GM23338 (cell line): ENCODE measurements at regions not wholly inside any gene's neighbourhood (a gene's known extent, or its start where the extent isn't known, plus 50 kb on each side); places are given as distances from the start of the nearest gene placed in this dataset.

ENCODE experiments used
- EZH2 ChIP-seq: fragments of 200-600 bp; sonication (generic); IDR thresholded peaks from one replicate; pipeline ENCODE4 v1.8.0; 2017; ENCODE audit warnings: antibody characterized with exemption, mild to moderate bottlenecking, low read depth; ENCODE audit not compliant: unreplicated experiment
- EZH2phosphoT487 ChIP-seq: fragments of 200-600 bp; sonication (generic); IDR thresholded peaks from one replicate; pipeline ENCODE4 v1.8.1; 2018; ENCODE audit warnings: antibody characterized with exemption; ENCODE audit not compliant: unreplicated experiment
- JUNB ChIP-seq: IDR thresholded peaks from one replicate; pipeline ENCODE4 v1.6.1; 2016; ENCODE audit warnings: antibody characterized with exemption; ENCODE audit not compliant: unreplicated experiment
- POLR2AphosphoS5 ChIP-seq: IDR thresholded peaks from 2 replicates; pipeline ENCODE4 v1.6.1; 2016; ENCODE audit warnings: antibody characterized with exemption, low read depth
- ZNF331 ChIP-seq: fragments of 250-450 bp; sonication (Bioruptor Pico); IDR thresholded peaks from 2 replicates; pipeline ENCODE4 v1.5.0; 2020; ENCODE audit warnings: low read depth, mild to moderate bottlenecking, moderate library complexity
- TF ChIP-seq, protein P1 (sequence below), 2 experiments: fragments of 200-600 bp in 1 of 2; sonication (generic) in 1 of 2; conservative IDR thresholded peaks; 2 replicates each; pipeline versions ENCODE4 v1.5.1 to v1.6.1; 2016 to 2017; ENCODE audit warnings: antibody characterized with exemption in 2 of 2, low read depth in 2 of 2, mild to moderate bottlenecking in 2 of 2, moderate library complexity in 1 of 2
- TF ChIP-seq, protein P2 (sequence below): IDR thresholded peaks from one replicate; pipeline ENCODE4 v1.6.1; 2018; ENCODE audit warnings: antibody characterized with exemption; ENCODE audit not compliant: unreplicated experiment

DNA sequence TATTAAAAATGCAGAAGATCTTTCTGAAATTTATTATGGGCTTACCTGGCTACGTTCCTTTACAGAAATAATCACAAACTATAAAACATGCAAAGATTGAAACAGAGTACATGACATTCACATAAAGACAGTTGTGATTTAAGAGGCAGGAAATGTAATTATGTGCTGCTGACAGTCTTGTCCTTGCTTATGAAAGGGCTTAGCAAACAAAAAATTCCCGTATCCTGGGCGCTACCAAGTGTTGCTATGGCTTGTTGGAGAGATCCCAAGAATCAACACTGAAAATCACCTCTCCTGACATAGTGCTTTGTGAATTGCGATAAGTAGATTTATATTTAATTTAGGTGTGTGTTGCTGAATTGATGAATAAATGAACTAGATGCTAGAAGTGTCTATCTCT, 352.5 kb upstream of the C9orf72 start:
- TF ChIP-seq EZH2 = no peak
- TF ChIP-seq, protein P1, sequence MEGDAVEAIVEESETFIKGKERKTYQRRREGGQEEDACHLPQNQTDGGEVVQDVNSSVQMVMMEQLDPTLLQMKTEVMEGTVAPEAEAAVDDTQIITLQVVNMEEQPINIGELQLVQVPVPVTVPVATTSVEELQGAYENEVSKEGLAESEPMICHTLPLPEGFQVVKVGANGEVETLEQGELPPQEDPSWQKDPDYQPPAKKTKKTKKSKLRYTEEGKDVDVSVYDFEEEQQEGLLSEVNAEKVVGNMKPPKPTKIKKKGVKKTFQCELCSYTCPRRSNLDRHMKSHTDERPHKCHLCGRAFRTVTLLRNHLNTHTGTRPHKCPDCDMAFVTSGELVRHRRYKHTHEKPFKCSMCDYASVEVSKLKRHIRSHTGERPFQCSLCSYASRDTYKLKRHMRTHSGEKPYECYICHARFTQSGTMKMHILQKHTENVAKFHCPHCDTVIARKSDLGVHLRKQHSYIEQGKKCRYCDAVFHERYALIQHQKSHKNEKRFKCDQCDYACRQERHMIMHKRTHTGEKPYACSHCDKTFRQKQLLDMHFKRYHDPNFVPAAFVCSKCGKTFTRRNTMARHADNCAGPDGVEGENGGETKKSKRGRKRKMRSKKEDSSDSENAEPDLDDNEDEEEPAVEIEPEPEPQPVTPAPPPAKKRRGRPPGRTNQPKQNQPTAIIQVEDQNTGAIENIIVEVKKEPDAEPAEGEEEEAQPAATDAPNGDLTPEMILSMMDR (conservative IDR thresholded peaks at IDR 0.05; ENCODE audit: low read depth in 2 of 2) = no peak
- no peak for TF ChIP-seq POLR2AphosphoS5
- TF ChIP-seq EZH2phosphoT487 = no peak
- TF ChIP-seq, protein P2, sequence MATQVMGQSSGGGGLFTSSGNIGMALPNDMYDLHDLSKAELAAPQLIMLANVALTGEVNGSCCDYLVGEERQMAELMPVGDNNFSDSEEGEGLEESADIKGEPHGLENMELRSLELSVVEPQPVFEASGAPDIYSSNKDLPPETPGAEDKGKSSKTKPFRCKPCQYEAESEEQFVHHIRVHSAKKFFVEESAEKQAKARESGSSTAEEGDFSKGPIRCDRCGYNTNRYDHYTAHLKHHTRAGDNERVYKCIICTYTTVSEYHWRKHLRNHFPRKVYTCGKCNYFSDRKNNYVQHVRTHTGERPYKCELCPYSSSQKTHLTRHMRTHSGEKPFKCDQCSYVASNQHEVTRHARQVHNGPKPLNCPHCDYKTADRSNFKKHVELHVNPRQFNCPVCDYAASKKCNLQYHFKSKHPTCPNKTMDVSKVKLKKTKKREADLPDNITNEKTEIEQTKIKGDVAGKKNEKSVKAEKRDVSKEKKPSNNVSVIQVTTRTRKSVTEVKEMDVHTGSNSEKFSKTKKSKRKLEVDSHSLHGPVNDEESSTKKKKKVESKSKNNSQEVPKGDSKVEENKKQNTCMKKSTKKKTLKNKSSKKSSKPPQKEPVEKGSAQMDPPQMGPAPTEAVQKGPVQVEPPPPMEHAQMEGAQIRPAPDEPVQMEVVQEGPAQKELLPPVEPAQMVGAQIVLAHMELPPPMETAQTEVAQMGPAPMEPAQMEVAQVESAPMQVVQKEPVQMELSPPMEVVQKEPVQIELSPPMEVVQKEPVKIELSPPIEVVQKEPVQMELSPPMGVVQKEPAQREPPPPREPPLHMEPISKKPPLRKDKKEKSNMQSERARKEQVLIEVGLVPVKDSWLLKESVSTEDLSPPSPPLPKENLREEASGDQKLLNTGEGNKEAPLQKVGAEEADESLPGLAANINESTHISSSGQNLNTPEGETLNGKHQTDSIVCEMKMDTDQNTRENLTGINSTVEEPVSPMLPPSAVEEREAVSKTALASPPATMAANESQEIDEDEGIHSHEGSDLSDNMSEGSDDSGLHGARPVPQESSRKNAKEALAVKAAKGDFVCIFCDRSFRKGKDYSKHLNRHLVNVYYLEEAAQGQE = no peak
- no peak for TF ChIP-seq ZNF331 (CRISPR knock-in tag)
- TF ChIP-seq JUNB = no peak
